A673 (cell line): ENCODE measurements at regions not wholly inside any gene's neighbourhood (a gene's known extent, or its start where the extent isn't known, plus 50 kb on each side); places are given as distances from the start of the nearest gene placed in this dataset.

ENCODE experiments used
- BruUV-seq: library from RNA; stranded (reverse); fragments of 400-500 nt; replicated peaks from 2 replicates; lab custom pipeline; 2021; lab: Mats Ljungman, UMichigan
- CTCF ChIA-PET: fragments of 300-600 bp; sonication (Branson Sonifier 250); formaldehyde crosslinking; loops from one replicate; lab custom pipeline; 2022; ENCODE audit warnings: antibody characterized with exemption; lab: Charles Lee
- POLR2A ChIA-PET: fragments of 300-600 bp; sonication (Branson Sonifier 250); formaldehyde crosslinking; loops from one replicate; lab custom pipeline; 2022; ENCODE audit warnings: antibody characterized with exemption; ENCODE audit not compliant: low non-redundant PET; lab: Charles Lee
- DNase-seq: peaks from one replicate; pipeline ENCODE4 v3.0.0-alpha.2; 2015; ENCODE audit warnings: low spot score
- H3K27ac ChIP-seq: fragments of 200-600 bp; sonication (generic); 2 replicates; pipeline ENCODE4 v1.5.1; 2016; ENCODE audit warnings: mixed run types, low read depth, mild to moderate bottlenecking, mixed read lengths, antibody characterized with exemption, low read length; ENCODE audit not compliant: poor library complexity, severe bottlenecking
- H3K27me3 ChIP-seq: fragments of 200-600 bp; sonication (generic); replicated peaks from 2 replicates; pipeline ENCODE4 v1.6.1; 2017; ENCODE audit warnings: mixed run types, low read depth, mild to moderate bottlenecking, mixed read lengths, antibody characterized with exemption, low read length; ENCODE audit not compliant: insufficient read depth, poor library complexity
- H3K36me3 ChIP-seq: fragments of 200-600 bp; sonication (generic); 2 replicates; pipeline ENCODE4 v1.6.1; 2016; ENCODE audit warnings: mixed run types, mild to moderate bottlenecking, mixed read lengths, antibody characterized with exemption, low read length; ENCODE audit not compliant: insufficient read depth, poor library complexity, severe bottlenecking
- H3K4me1 ChIP-seq: fragments of 200-600 bp; sonication (generic); 2 replicates; pipeline ENCODE4 v1.6.1; 2017; ENCODE audit warnings: mixed run types, mild to moderate bottlenecking, mixed read lengths, antibody characterized with exemption, low read length; ENCODE audit not compliant: insufficient read depth, poor library complexity, severe bottlenecking
- H3K4me3 ChIP-seq: fragments of 200-600 bp; sonication (generic); 2 replicates; pipeline ENCODE4 v1.5.1; 2016; ENCODE audit warnings: low read depth, mixed run types, mild to moderate bottlenecking, mixed read lengths, low read length; ENCODE audit not compliant: poor library complexity, severe bottlenecking
- H3K9me3 ChIP-seq: fragments of 200-600 bp; sonication (generic); 2 replicates; pipeline ENCODE4 v1.6.1; 2016; ENCODE audit warnings: mixed run types, low read depth, mild to moderate bottlenecking, mixed read lengths, antibody characterized with exemption, low read length; ENCODE audit not compliant: poor library complexity, severe bottlenecking
- EZH2 ChIP-seq: fragments of 200-600 bp; sonication (generic); IDR thresholded peaks from 2 replicates; pipeline ENCODE4 v1.6.1; 2017; ENCODE audit warnings: borderline replicate concordance, low read depth, mild to moderate bottlenecking, mixed read lengths, antibody characterized with exemption, low read length; ENCODE audit not compliant: poor library complexity, severe bottlenecking
- intact Hi-C: fragments of 100-400 bp; cut with micrococcal nuclease; formaldehyde crosslinking; loops from one replicate; pipeline ENCODE4 v1.10.0; 2022; ENCODE audit not compliant: unreplicated experiment
- TF ChIP-seq, protein P1 (sequence below): fragments of 300-800, 200-600 bp; sonication (generic); conservative IDR thresholded peaks from 2 replicates; pipeline ENCODE4 v1.5.1; 2017; ENCODE audit warnings: low read depth, mild to moderate bottlenecking, antibody characterized with exemption, low read length, moderate library complexity, mixed read lengths

GRCh38 chr11:42762348-42762747 is 549.4 kb upstream of the API5 start:
- ChIA-PET CTCF (no interaction called here), POLR2A (no interaction called here)
- no peaks in the 10 kb centered on the region for H3K36me3 ChIP-seq
- TF ChIP-seq, protein P1, sequence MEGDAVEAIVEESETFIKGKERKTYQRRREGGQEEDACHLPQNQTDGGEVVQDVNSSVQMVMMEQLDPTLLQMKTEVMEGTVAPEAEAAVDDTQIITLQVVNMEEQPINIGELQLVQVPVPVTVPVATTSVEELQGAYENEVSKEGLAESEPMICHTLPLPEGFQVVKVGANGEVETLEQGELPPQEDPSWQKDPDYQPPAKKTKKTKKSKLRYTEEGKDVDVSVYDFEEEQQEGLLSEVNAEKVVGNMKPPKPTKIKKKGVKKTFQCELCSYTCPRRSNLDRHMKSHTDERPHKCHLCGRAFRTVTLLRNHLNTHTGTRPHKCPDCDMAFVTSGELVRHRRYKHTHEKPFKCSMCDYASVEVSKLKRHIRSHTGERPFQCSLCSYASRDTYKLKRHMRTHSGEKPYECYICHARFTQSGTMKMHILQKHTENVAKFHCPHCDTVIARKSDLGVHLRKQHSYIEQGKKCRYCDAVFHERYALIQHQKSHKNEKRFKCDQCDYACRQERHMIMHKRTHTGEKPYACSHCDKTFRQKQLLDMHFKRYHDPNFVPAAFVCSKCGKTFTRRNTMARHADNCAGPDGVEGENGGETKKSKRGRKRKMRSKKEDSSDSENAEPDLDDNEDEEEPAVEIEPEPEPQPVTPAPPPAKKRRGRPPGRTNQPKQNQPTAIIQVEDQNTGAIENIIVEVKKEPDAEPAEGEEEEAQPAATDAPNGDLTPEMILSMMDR: no peak
- TF ChIP-seq EZH2: no peak
- intact Hi-C loops: no loop called here
- H3K9me3 ChIP-seq: no peaks in the 10 kb centered on the region
- no TSS peak for BruUV-seq
- no peak overlapping the region for H3K27ac ChIP-seq
- no peak for DNase-seq
- no peaks in the 10 kb centered on the region for H3K4me1 ChIP-seq
- H3K4me3 ChIP-seq: no peak overlapping the region
- no peaks in the 10 kb centered on the region for H3K27me3 ChIP-seq

- TF ChIP-seq, protein P1: no peak
- no peak for TF ChIP-seq EZH2
- intact Hi-C loops: no loop called here
- CTCF ChIA-PET: no interaction called here
- Histone ChIP-seq H3K27me3 (no peaks in the 10 kb centered on the region), H3K4me3 (no peak overlapping the region), H3K9me3 (no peaks in the 10 kb centered on the region), H3K36me3 (no peaks in the 10 kb centered on the region), H3K4me1 (no peaks in the 10 kb centered on the region), H3K27ac (no peak overlapping the region)
- POLR2A ChIA-PET: no interaction called here
- DNase-seq: no peak
- BruUV-seq: no TSS peak
These were observed 546.9 kb upstream of the API5 start for GRCh38 chr11:42764936-42765335.

DNA sequence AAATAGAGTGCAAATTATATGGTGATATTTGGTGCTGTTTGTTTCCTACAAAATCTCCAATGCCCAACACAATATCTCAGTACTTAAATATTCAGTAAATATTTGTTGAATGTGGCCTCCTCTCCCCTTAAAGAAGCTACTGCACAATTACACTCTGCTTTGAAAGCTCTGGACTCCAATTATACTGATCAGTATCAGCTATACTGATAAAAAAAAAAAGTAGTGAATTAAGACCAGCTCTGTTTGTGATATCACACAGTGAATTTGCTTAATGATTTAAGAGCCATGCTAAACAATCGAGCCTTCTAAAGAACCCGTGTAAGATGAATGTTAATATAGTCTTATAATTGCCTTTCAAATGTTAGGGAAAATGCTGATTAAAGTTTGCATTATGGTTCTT is 543.2 kb upstream of the API5 start:
- no peak for DNase-seq
- ChIA-PET POLR2A (no interaction called here), CTCF (no interaction called here)
- intact Hi-C loops: no loop called here
- TF ChIP-seq, protein P1: no peak
- TF ChIP-seq EZH2: no peak
- Histone ChIP-seq H3K9me3 (no peaks in the 10 kb centered on the region), H3K36me3 (no peaks in the 10 kb centered on the region), H3K4me1 (no peaks in the 10 kb centered on the region), H3K4me3 (no peak overlapping the region), H3K27me3 (no peaks in the 10 kb centered on the region), H3K27ac (no peak overlapping the region)
- BruUV-seq: no TSS peak
